ENCODE measurements at regions not wholly inside any gene's neighbourhood (a gene's known extent, or its start where the extent isn't known, plus 50 kb on each side); places are given as distances from the start of the nearest gene placed in this dataset.
"Not testable (repeated sequence)": the region's sequence is repeated elsewhere in the genome, so short reads cannot be mapped to it uniquely, and the experiment has no call there.

DNA sequence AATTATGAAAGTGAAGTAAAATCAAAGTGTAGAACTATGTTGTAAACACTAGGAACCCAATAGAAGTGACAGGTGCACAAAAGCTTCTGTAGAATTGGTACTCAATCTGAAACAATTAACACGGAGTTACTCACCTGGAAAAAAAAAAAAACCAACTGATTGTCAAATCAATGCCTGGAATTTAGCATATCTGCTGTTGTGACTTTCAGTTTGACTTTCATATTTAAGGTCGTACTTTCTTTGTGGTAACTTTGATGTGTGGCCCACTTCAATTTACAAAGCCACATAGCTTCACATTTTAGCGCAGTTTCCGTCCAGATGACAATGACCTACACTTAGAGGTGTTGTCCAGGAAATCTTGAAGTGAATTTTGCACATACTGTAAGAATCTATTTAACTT lies 1124.9 kb downstream of the STIM2 start:
- DNase-seq, result no peak

DNA sequence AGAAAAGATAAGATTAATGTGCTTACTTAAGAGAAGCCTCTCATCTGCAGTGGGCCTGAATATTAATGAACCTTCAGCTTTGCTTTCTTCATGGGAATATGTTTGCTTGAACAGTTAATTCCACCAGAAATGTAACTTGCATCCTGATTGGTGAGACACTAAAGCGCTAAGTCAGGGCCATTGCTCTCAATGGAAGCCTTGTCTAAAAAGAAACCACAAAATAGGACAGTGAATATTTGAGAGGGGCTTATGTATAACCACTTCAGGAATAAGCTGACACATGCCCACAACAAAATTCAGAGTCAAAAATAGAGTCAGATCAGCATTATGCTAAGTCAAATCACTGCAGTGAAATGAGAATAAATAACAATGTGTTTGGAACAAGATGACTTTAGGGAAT lies 1125.8 kb downstream of the STIM2 start:
- no peak for DNase-seq

DNA sequence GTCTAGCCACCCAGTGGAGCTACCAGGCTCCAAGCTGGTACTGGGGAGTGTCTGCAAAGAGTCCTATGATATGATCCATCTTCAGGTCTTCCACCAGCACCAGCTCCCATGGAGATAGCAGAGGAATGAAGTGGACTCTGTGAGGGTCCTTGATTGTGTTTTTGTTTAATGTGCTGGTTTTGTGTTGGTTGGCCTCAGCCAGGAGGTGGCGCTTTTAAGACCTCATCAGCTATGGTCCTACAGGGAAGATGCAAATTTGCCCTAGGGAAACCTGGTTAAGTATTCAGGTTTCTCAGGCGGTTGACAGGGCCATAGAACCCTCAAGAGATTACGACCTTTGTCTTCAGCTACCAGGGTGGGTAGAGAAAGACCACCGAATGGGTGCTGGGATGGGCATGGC lies 1141.1 kb downstream of the STIM2 start:
- no peak for DNase-seq

DNA sequence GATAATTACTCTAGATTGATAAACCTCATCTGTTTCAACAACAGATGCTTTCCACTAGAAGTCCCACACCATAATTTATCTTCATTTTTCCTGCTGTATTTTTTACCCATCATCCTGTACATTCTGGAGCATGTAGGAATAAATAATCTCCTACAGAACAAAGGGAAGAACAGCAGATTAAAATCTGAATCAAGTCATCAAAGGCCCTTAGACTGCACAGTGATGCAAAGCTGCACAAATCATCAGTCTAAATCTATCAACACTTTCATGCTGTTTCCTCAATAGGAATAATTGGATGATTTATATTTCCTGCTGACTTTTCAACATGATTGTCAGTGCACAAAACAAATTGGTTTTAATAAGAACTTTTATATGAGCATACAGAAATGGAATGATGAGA lies 1143.9 kb downstream of the STIM2 start:
- no peak for DNase-seq

DNA sequence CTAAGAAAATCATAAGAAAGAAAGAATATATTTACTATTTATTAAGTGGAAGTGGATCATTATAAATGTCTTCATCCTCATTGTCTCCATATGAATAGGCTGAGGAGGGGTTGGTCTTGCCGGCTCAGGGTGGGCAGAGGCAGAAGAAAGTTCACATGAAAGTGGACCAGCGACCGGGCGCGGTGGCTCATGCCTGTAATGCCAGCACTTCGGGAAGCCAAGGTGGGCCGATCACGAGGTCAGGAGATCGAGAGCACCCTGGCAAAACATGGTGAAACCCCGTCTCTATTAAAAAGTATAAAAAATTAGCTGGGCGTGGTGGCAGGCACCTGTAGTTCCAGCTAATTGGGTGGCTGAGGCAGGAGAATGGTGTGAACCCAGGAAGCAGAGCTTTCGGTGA lies 1145.4 kb downstream of the STIM2 start:
- DNase-seq, result no peak

DNA sequence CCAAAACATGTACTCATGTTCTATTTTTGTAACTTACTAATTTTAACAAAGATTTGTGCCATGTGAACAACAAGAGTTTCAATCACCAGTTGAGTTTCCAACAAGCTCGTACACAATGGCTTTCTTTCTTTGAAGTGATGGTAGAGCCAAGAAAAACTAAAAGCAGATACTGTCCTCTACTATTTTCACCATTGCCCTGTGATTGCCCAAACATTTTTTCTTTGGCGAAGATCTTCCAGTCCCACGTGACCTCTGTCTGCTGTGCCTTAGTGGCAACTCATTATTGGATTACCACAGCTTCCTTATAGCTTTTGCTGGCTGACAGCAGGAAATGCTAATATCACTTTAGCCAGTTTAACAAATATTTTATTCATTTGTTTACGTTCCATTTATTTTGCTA lies 1147.1 kb downstream of the STIM2 start:
- DNase-seq, result no peak

DNA sequence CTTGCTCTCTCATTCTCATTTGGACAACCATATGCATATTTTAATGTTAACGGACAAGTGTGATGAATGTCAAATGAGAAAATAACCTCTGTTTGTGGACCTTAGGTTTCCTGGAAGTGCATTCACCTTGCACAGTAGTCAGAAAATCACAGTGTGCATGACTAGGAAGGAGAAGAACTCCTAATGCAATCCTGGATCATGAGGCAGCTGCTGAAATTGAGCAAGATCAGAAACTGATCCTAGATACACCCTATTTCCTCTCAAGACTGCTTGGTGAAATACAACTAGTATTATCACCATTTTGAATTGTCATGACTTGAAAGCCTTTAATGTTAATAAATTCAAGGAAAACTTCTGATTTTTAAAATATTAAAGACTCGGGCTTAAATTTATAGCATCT lies 1148.9 kb downstream of the STIM2 start:
- no peak for DNase-seq

DNA sequence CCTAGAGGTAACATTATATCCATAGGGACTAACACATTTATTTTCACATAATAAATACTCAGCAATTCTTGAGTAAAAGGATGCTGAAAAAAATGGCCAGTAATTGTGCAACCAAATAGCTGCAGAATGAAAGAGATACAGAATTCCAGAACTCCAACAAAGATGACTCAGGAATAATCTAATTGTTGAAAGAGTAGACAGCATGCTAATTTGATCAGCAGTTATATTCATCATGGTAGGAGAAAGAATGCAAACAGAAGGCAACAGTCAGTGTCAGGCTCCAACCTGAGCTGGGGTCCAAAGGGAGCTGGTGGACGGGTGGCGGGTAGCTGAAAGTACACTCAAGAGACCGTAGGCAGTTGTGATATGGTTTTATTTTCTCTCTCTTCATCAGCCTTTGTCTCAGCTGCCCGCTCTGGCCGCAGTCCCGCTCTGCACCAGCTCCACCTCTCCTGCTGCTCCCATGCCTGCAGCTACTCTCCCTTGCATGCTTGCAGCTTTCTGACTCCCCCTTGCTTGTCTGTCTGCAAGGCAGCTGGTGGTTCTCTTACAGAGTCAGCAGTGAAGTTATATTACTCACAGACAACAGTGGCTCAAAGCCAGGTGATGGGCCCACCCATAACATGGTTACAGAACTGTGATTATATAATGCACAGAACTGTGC lies 1150.1 kb downstream of the STIM2 start:
- DNase-seq, result no peak

DNA sequence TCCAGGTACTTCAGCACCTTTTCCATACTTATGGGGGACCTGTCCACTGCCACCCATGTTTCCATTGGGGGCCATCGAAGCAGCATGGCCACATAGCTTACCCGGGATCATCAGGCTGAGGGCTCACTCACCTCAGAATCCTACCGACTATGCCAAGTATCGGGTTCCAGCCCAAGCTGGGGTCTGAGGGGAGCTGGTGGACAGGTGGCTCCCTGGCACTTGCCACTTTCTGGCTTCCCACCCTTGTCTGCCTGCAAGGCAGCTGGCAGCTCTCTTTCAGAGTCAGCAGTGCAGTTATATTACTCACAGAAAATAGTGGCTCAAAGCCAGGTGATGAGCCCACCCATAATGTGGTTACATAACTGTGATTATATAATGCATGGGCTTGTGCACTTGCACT lies 1153.8 kb downstream of the STIM2 start:
- DNase-seq, result no peak

DNA sequence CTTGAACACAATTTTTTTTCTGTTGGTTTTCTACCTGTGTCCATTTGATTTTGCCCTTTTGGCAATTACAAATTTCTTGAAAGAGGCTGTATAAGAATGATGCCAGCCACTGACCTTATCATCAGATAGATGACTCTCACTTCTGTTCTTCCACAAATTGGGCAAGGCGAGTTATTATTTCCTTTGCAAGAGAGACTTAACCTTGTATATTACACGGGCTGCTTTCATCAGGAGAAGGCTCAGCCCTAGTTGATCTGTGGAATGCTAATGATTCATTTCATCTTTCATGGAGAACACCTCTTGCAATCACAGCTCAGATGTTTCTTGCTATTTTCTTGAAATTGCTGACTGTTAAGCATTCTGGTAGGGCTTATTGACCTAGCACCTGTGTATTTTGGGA lies 1155.4 kb downstream of the STIM2 start:
- no peak for DNase-seq

DNA sequence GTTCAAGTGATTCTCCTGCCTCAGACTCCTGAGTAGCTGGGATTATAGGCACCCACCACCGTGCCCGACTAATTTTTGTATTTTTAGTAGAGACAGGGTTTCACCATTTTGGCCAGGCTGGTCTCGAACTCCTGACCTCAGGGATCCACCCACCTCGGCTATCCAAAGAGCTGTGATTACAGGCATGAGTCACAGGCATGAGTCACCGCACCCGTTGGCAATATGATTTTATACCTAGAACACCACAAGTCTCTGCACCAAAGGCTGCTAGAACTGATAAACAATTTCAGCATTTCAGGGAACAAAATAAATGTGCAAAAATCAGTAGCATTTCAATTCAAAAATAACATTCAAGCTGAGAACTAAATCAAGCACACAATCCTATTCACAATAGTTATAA lies 1177.6 kb downstream of the STIM2 start:
- not testable (repeated sequence) for DNase-seq

DNA sequence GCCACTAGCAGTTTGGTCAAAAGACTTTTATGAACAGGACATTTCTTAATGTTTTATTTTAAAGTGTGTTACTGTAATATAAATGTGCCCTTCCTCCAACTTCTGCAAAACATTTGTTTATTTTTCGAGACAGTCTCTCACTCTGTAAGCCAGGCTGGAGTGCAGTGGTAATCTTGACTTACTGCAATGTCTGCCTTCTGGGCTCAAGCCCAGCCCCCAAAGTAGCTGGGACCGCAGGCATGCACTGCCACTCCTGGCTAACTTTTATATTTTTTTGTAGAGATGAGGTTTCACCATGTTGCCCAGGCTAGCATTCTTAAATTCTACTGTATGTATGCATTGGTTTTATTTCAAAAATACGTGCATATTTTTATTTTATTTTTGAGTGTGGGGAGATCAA lies 1201.9 kb downstream of the STIM2 start:
- DNase-seq, result no peak

DNA sequence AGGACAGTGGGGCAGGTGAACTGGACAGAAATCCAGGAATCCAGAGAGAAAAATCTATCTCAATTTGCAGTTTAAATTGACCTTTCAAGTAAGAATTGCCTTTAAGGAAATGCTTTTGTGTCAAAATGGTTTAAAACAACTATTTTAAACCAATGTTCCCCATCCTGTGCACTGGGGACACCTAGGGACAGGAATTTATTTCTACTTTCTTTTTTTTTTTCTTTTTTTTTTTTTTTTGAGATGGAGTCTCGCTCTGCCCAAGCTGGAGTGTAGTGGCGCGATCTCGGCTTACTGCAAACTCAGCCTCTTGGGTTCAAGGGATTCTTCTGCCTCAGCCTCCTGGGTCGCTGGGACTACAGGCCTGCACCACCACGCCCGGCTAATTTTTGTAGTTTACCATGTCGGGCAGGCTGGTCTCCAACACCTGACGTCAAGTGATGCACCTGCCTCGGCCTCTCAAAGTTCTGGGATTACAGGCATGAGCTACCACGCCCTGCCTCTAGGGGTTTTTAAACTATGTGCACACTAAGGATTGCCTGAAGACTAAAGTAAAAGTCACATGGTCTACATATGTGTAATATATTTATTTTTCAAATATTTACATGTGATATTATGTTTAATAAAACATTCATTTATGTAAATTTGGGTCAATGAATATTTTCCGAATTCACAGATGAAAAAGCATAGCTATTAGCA lies 1213.4 kb downstream of the STIM2 start:
- no peak for DNase-seq

DNA sequence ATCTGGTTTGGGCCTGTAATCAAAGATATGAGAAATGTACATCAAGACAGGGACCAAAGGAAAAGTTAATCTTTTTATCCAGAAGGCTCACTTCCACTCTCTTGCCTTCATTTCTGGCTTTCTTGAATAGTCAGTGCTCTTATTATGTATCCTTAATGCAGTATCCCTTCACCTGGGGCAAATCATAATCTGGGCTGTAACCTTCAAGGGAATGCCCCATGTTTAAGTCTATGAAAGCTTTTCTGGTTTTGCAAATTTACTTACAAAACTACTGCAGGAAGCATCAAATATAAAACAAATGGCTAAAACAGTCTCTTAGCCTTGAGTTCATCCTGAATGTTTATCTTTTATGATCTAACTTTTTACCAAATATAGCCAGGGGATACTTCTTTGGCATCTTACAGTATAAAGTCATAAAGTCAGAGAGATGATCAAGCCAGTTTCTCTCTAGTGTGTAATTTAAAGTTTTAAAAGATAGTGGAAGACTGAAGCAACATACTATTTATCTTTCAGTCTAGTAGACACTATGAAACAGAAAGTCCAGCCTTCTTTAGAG lies 1214.8 kb downstream of the STIM2 start:
- no peak for DNase-seq

DNA sequence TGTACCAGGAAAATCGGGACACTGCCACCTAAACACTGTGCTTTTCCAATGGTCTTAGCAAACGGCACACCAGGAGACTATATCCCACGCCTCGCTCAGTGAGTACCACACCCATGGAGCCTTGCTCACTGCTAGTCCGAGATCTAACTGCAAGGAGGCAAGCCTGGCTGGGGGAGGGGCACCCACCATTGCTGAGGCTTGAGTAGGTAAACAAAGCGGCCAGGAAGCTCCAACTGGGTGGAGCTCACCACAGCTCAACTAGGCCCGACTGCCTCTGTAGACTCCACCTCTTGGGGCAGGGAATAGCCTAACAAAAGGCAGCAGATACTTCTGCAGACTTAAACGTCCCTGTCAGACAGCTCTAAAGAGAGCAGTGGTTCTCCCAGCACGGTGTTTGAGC lies 1216.6 kb downstream of the STIM2 start:
- not testable (repeated sequence) for DNase-seq

DNA sequence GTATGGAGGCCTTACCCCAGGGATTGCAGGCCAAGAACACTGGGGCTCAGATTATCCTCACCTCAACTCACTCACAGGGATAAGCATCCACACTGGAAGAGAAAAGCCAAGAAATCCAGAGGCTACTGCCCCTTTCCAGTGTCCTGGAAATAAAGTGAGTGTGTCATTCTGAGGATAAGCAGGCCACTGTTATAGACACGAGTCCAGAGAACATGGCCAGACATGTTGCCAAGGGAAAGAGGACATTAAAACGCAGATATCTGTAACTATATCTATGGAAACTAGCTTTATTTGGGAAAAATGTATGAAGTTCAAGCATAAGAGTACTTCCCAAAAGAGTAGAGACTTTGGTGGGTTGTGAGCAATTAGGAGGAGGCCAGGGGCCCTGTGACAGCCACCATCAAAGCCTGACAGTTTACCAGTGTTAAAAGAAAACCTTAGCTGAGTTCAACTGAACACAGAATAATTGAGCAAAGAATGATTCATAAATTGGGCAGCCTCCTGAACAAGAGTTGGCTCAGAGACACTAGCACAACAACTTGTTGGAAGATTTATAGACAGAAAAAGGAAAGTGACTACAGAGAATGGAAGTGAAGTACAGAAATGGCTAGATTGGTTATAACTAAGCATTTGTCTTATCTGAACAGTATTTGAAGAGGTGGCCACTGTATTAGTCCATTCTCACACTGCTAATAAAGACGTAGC lies 1222.2 kb downstream of the STIM2 start:
- DNase-seq, result no peak

DNA sequence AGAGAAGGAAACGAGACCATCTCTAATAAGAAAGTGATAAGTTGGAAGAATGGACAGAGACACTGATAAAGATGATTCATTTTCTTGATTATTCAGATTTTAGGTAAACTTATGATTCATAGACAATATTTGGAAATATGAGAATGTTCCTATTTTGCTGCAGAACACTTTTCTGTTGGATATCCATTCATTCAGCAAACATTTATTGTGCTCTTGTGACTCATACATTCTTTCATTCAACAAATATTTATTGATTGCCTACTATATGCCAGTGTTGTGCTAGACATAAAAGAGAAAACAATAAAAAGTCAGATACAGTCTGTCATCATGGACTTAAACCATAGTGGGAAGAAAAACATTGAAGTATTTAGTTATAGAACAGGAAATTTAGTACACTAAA lies 1232.0 kb downstream of the STIM2 start:
- DNase-seq, result no peak

DNA sequence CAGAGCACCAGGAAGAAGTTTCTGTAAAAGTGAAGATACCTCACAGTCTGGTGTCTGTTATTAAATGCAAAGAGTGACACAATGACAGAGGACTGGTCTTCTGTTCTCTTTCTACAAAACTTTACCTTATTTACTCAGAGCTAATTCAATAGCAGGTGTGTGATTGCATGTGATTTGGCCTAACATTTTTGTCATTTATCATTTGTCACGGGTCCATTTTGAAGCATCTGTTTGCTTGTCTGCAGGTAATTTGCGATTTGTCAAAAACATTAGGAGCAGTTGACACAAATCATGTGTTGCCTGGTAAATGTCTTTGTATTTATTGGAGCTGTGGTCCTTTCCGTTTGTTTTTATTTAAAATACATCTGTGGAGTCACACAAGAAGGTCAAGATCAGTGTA lies 1232.4 kb downstream of the STIM2 start:
- DNase-seq, result no peak

DNA sequence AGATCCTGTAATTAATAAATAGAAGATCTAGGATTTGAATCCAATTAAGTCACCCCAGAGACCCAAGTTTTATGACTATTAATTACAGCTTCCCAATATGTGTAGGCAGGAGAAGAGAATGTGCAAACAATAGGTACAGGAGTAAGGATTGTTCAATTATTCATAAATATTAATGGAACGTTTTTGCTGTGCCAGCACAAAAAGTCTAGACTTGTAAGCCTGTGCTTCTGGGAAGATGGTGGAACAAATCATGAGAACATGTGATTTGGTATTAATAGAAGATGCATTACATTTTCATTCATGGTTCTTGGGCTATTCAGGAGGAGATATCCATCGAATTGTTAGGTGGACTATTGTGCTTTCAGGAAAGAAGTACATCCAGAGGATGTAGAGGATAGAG lies 1240.9 kb downstream of the STIM2 start:
- DNase-seq, result no peak

DNA sequence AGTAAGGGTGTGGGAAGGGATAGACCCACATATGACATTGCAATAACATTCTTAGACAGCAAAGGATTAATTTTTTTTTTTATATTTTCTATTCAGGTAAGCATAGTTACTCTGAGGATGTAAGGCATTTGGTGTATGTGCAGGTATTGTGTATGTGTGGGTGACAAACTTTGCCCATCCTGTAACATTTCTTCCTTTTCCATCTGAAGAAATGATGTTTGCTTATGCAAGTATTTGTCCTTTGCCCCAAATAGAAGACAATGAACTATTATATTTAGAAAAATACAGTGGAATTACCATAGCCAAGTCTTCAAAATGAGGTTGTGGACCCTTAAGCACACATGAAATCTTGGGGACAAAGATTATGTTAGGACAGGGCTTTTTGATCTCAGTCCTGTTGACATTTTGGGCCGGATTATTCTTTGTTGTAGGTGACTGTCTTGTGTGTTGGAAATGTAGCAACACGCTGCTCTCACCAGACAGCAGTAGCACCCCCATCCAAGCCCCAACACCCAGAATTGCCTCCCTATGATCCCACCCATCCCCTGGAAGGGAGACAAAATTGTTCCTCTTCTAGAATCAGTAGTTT lies 1244.7 kb downstream of the STIM2 start:
- no peak for DNase-seq

DNA sequence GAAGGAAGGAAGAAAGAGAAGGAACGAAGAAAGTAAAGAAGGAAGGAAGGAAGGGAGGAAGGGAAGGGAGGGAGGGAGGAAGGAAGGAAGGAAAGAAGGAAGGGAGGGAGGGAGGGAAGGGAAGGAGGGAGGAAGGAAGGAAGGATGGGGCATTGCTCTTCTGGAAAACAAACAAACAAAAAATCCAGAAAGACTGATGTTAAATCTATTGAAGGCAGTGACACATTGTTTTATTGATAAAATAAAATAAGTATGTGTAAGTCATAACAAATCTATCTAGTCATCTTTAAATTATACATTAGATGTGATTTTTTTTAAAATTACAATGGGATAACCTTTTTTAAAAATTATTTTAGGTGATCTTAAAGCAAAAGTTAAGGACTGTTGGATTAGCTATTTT lies 1245.5 kb downstream of the STIM2 start:
- DNase-seq, result no peak

DNA sequence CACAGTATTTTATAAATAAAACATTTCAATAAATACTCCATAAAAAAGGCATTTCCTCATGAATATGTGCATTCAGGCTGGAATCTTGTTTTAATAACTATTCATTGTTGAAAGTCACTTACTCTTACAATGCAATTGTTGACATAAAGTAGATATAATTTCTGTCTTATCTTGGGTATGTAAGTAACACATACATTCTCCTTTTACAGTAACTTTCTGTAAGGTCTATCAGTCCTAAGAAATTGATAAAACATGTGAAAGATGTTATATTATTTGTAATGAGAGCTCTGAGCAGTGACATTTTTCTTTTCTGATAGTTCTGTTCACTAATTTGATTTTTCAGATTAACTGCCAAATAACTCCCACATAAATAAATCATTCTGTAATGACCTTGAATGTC lies 1249.2 kb downstream of the STIM2 start:
- no peak for DNase-seq

DNA sequence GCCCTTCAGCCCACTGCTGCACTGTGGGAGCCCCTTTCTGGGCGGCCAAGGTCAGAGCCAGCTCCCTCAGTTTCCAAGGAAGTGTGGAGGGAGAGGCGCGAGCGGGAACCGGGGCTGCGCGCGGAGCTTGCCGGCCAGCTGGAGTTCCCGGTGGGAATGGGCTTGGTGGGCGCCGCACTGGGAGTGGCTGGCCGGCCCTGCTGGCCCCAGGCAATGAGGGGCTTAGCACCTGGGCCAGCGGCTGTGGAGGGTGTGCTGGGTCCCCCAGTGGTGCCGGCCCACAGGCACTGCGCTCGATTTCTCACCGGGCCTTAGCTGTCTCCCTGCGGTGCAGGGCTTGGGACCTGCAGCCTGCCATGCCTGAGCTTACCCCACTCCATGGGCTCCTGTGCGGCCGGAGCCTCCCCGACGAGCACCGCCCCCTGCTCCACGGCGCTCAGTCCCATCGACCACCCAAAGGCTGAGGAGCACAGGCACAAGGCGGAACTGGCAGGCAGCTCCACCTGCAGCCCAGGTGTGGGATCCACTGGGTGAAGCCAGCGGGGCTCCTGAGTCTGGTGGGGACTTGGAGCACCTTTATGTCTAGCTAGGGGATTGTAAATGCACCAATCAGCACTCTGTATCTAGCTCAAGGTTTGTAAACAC lies 1252.2 kb downstream of the STIM2 start:
- not testable (repeated sequence) for DNase-seq

Measured in NCI-H1105 treated with DMSO at 0.1 percent for 48 hours (cell line).